ENCODE measurements at regions not wholly inside any gene's neighbourhood (a gene's known extent, or its start where the extent isn't known, plus 50 kb on each side); places are given as distances from the start of the nearest gene placed in this dataset.
A peak's percentile ranks its signal among the peaks of the same experiment; 100 is the strongest.

DNA sequence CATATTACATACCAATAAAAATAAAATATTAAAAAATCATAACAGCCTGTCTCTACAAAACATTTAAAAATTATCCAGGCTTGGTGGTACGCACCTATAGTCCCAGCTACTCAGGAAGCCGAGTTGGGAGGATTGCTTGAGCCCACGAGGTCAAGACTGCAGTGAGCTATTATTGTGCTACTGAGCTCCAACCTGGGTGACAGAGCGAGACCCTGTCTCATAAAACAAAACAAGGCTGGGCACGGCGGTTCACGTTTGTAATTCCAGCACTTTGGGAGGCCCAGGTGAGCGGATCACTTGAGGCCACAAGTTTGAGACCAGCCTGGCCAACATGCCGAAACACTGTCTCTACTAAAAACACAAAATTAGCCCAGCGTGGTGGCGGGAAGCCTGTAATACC is 52.2 kb upstream of the LSM14A start:
- Histone ChIP-seq H3K4me2 (ENCODE audit: low read depth, low read length, poor library complexity, severe bottlenecking) (no peak overlapping the region), H2AFZ (ENCODE audit: low read length) (no peak overlapping the region), H3K9me2 (replicated peaks; ENCODE audit: low read depth, low read length) (no peaks in the 10 kb centered on the region), H4K20me1 (ENCODE audit: insufficient read depth, low read length, poor library complexity, severe bottlenecking) (no peaks in the 10 kb centered on the region), H3K36me3 (ENCODE audit: insufficient read depth, low read length) (no peaks in the 10 kb centered on the region), H3K79me2 (ENCODE audit: insufficient read depth, low read length) (no peaks in the 10 kb centered on the region), H3F3A (ENCODE audit: low read depth) (peaks cover 3% of the 10 kb centered on the region; the same call in 1 of the 2 replicates), H3K9me3 (ENCODE audit: insufficient read depth, low read depth, low read length) (no peaks in the 10 kb centered on the region), H3K9ac (ENCODE audit: low read depth, low read length, poor library complexity, severe bottlenecking) (no peak overlapping the region), H3K27me3 (ENCODE audit: insufficient read depth, low read length, poor library complexity, severe bottlenecking) (no peaks in the 10 kb centered on the region), H3K4me3 (ENCODE audit: low read length, poor library complexity, severe bottlenecking) (no peak overlapping the region), H3K4me1 (ENCODE audit: insufficient read depth, low read length, poor library complexity, severe bottlenecking) (peaks cover 12% of the 10 kb centered on the region)
- TF ChIP-seq EZH2phosphoT487 (IDR thresholded peaks at IDR 0.05; ENCODE audit: borderline replicate concordance): no peak
- TF ChIP-seq, protein P1, sequence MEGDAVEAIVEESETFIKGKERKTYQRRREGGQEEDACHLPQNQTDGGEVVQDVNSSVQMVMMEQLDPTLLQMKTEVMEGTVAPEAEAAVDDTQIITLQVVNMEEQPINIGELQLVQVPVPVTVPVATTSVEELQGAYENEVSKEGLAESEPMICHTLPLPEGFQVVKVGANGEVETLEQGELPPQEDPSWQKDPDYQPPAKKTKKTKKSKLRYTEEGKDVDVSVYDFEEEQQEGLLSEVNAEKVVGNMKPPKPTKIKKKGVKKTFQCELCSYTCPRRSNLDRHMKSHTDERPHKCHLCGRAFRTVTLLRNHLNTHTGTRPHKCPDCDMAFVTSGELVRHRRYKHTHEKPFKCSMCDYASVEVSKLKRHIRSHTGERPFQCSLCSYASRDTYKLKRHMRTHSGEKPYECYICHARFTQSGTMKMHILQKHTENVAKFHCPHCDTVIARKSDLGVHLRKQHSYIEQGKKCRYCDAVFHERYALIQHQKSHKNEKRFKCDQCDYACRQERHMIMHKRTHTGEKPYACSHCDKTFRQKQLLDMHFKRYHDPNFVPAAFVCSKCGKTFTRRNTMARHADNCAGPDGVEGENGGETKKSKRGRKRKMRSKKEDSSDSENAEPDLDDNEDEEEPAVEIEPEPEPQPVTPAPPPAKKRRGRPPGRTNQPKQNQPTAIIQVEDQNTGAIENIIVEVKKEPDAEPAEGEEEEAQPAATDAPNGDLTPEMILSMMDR (conservative IDR thresholded peaks at IDR 0.05; ENCODE audit: low read length): no peak

DNA sequence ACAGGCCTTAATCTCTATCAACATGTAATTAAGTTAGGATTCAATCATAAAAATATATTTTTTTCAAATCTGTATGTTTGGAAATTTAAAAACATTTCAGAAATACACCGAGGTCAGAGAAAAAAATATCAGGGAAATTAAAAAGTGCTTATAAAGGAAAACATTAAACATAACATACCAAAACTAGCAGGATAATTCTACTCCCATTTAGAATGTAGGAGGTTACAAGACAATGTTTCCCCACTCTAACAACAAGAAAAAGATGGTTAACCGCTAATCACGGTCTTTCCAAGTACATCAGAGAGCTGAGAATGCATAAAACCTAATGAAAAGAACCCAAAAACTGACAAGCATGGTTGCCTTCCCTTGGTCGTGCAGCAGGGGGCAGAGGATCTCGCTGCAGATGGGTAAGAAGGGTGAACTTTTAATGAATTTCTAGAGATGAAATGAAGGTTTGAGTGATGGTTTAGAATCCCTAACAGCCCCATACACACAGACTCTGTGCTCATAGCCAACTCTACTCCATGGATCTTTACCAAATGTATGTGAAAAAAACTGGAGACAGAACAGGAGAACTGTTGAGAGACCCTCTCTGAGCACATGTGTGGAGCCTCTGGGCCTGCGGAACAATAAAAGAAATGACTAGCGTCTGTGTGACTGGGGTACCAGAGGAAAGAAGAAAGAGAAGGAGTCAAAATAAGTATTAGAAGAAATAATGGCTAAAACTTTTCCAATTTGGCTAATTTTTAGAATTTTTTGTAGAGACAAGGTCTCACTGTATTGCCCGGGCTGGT is 51.3 kb upstream of the LSM14A start:
- peaks cover 12% of the 10 kb centered on the region for H3K4me1 ChIP-seq (ENCODE audit: insufficient read depth, low read length, poor library complexity, severe bottlenecking)
- H3K36me3 ChIP-seq (ENCODE audit: insufficient read depth, low read length): no peaks in the 10 kb centered on the region
- H3K9me3 ChIP-seq (ENCODE audit: insufficient read depth, low read depth, low read length): no peaks in the 10 kb centered on the region
- no peak overlapping the region for H2AFZ ChIP-seq (ENCODE audit: low read length)
- H3K79me2 ChIP-seq (ENCODE audit: insufficient read depth, low read length): no peaks in the 10 kb centered on the region
- H3K4me3 ChIP-seq (ENCODE audit: low read length, poor library complexity, severe bottlenecking): no peak overlapping the region
- H3F3A ChIP-seq (ENCODE audit: low read depth): peaks cover 3% of the 10 kb centered on the region; the same call in 1 of the 2 replicates
- H3K9ac ChIP-seq (ENCODE audit: low read depth, low read length, poor library complexity, severe bottlenecking): no peak overlapping the region
- no peaks in the 10 kb centered on the region for H3K27me3 ChIP-seq (ENCODE audit: insufficient read depth, low read length, poor library complexity, severe bottlenecking)
- H3K9me2 ChIP-seq (replicated peaks; ENCODE audit: low read depth, low read length): no peaks in the 10 kb centered on the region
- TF ChIP-seq, protein P1 (conservative IDR thresholded peaks at IDR 0.05; ENCODE audit: low read length): peak; percentile 95
- no peak for TF ChIP-seq EZH2phosphoT487 (IDR thresholded peaks at IDR 0.05; ENCODE audit: borderline replicate concordance)
- H4K20me1 ChIP-seq (ENCODE audit: insufficient read depth, low read length, poor library complexity, severe bottlenecking): no peaks in the 10 kb centered on the region
- H3K4me2 ChIP-seq (ENCODE audit: low read depth, low read length, poor library complexity, severe bottlenecking): no peak overlapping the region
